Suprapubic skin (tissue), 4 donors: ENCODE measurements at regions not wholly inside any gene's neighbourhood (a gene's known extent, or its start where the extent isn't known, plus 50 kb on each side); places are given as distances from the start of the nearest gene placed in this dataset.
"Not testable (repeated sequence)": the region's sequence is repeated elsewhere in the genome, so short reads cannot be mapped to it uniquely, and the experiment has no call there.

Source experiments
- DNase-seq, 2 donors: peaks; one replicate each; pipeline ENCODE4 v3.0.0-alpha.2; 2019; ENCODE audit warnings: low spot score in 2 of 2
- H3K27ac ChIP-seq: fragments of 200-600 bp; sonication (generic); one replicate; pipeline ENCODE4 v1.5.1; 2019
- H3K27me3 ChIP-seq: fragments of 200-600 bp; sonication (generic); one replicate; pipeline ENCODE4 v1.5.1; 2019
- H3K36me3 ChIP-seq: fragments of 200-600 bp; sonication (generic); one replicate; pipeline ENCODE4 v1.5.1; 2019
- H3K4me1 ChIP-seq: fragments of 200-600 bp; sonication (generic); one replicate; pipeline ENCODE4 v1.5.1; 2019
- H3K4me3 ChIP-seq: fragments of 200-600 bp; sonication (generic); one replicate; pipeline ENCODE4 v1.5.1; 2019; ENCODE audit warnings: mild to moderate bottlenecking
- H3K9me3 ChIP-seq: fragments of 200-600 bp; sonication (generic); one replicate; pipeline ENCODE4 v1.5.1; 2019
- EP300 ChIP-seq: sonication (generic); formaldehyde crosslinking; IDR thresholded peaks from one replicate; pipeline ENCODE4 v1.6.1; 2017; ENCODE audit warnings: antibody characterized with exemption
- POLR2A ChIP-seq, 2 donors: fragments of 450-650 bp; IDR thresholded peaks; one replicate each; pipeline ENCODE4 v1.6.1; 2017; ENCODE audit warnings: antibody characterized with exemption in 2 of 2, mild to moderate bottlenecking in 2 of 2, moderate library complexity in 2 of 2
- POLR2AphosphoS5 ChIP-seq, 3 donors: sonication (generic); formaldehyde crosslinking; IDR thresholded peaks; one replicate each; pipeline ENCODE4 v1.6.1; 2017; ENCODE audit warnings: antibody characterized with exemption in 3 of 3
- WGBS: methylation state at CpG from one replicate; pipeline ENCODE4 v1.1.5; 2018; 5-methylcytosine and 5-hydroxymethylcytosine counted together
- TF ChIP-seq, protein P1 (sequence below), 2 donors: fragments of 200-600 bp in 1 of 2; fragments of 450-650 bp in 1 of 2; sonication (generic) in 1 of 2; IDR thresholded peaks; one replicate each; pipeline ENCODE4 v1.5.1; 2016 to 2019; ENCODE audit warnings: antibody characterized with exemption in 2 of 2, mild to moderate bottlenecking in 1 of 2, moderate library complexity in 1 of 2

- TF ChIP-seq EP300 (no peak), POLR2AphosphoS5 (IDR thresholded peaks at IDR 0.05) (no peak), POLR2A (IDR thresholded peaks at IDR 0.05) (no peak)
- TF ChIP-seq, protein P1, sequence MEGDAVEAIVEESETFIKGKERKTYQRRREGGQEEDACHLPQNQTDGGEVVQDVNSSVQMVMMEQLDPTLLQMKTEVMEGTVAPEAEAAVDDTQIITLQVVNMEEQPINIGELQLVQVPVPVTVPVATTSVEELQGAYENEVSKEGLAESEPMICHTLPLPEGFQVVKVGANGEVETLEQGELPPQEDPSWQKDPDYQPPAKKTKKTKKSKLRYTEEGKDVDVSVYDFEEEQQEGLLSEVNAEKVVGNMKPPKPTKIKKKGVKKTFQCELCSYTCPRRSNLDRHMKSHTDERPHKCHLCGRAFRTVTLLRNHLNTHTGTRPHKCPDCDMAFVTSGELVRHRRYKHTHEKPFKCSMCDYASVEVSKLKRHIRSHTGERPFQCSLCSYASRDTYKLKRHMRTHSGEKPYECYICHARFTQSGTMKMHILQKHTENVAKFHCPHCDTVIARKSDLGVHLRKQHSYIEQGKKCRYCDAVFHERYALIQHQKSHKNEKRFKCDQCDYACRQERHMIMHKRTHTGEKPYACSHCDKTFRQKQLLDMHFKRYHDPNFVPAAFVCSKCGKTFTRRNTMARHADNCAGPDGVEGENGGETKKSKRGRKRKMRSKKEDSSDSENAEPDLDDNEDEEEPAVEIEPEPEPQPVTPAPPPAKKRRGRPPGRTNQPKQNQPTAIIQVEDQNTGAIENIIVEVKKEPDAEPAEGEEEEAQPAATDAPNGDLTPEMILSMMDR (IDR thresholded peaks at IDR 0.05) = no peak
- WGBS = 83% methylated on average over 2 of the region's 2 CpGs
- Histone ChIP-seq H3K36me3 (no peaks in the 10 kb centered on the region), H3K4me3 (no peak overlapping the region), H3K4me1 (no peaks in the 10 kb centered on the region), H3K27me3 (no peaks in the 10 kb centered on the region), H3K27ac (no peak overlapping the region), H3K9me3 (no peaks in the 10 kb centered on the region)
- no peak for DNase-seq
Observed at GRCh38 chr12:88684610-88685009, 104.3 kb upstream of the KITLG start.

GRCh38 chr12:88684170-88684569 lies 103.9 kb upstream of the KITLG start:
- no peaks in the 10 kb centered on the region for H3K27me3 ChIP-seq
- no peaks in the 10 kb centered on the region for H3K36me3 ChIP-seq
- WGBS = 94% methylated on average over 2 of the region's 2 CpGs
- no peaks in the 10 kb centered on the region for H3K4me1 ChIP-seq
- TF ChIP-seq, protein P1 (IDR thresholded peaks at IDR 0.05) = no peak
- no peak for TF ChIP-seq POLR2A (IDR thresholded peaks at IDR 0.05)
- no peak for TF ChIP-seq EP300
- no peak for TF ChIP-seq POLR2AphosphoS5 (IDR thresholded peaks at IDR 0.05)
- no peak for DNase-seq
- no peak overlapping the region for H3K27ac ChIP-seq
- H3K4me3 ChIP-seq = no peak overlapping the region
- H3K9me3 ChIP-seq = no peaks in the 10 kb centered on the region

- WGBS = 93% methylated on average over 1 of the region's 1 CpG
- H3K27ac ChIP-seq = no peak overlapping the region
- no peaks in the 10 kb centered on the region for H3K27me3 ChIP-seq
- no peaks in the 10 kb centered on the region for H3K4me1 ChIP-seq
- TF ChIP-seq EP300 (no peak), POLR2A (IDR thresholded peaks at IDR 0.05) (no peak)
- no peaks in the 10 kb centered on the region for H3K36me3 ChIP-seq
- DNase-seq = no peak
- no peaks in the 10 kb centered on the region for H3K9me3 ChIP-seq
- H3K4me3 ChIP-seq = no peak overlapping the region
Observed at GRCh38 chr12:88683628-88684027, 103.4 kb upstream of the KITLG start.

GRCh38 chr12:88681271-88681670 lies 101.0 kb upstream of the KITLG start:
- Histone ChIP-seq H3K27me3 (no peaks in the 10 kb centered on the region), H3K36me3 (no peaks in the 10 kb centered on the region), H3K4me1 (peaks cover 4% of the 10 kb centered on the region), H3K4me3 (no peak overlapping the region), H3K27ac (no peak overlapping the region), H3K9me3 (no peaks in the 10 kb centered on the region)
- WGBS = no CpG with 5 or more reads among the region's 1 CpG
- no peak for DNase-seq
- TF ChIP-seq POLR2AphosphoS5 (IDR thresholded peaks at IDR 0.05) = no peak
- TF ChIP-seq POLR2A (IDR thresholded peaks at IDR 0.05) = no peak
- TF ChIP-seq EP300 = no peak
- TF ChIP-seq, protein P1 (IDR thresholded peaks at IDR 0.05) = no peak

GRCh38 chr12:88677464-88677863 lies 97.2 kb upstream of the KITLG start:
- Histone ChIP-seq H3K27ac (no peak overlapping the region), H3K4me1 (peaks cover 4% of the 10 kb centered on the region), H3K36me3 (no peaks in the 10 kb centered on the region), H3K9me3 (no peaks in the 10 kb centered on the region), H3K27me3 (no peaks in the 10 kb centered on the region), H3K4me3 (no peak overlapping the region)
- DNase-seq = no peak
- TF ChIP-seq, protein P1 (IDR thresholded peaks at IDR 0.05) = no peak
- no peak for TF ChIP-seq EP300

DNA sequence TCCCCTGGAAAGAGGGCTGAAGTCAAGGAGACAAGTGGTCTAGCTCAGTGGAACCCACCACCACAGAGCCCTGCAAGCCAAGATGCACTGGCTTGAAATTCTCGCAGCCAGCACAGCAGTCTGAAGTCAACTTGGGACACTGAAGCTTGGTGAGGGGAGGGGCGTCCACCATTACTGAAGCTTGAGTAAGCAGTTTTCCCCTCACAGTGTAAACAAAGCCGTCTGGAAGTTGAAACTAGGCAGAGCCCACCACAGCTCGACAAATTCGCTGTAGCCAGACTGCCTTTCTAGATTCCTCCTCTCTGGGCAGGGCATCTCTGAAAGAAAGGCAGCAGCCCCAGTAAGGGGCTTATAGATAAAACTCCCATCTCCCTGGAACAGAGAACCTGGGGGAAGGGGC lies 87.3 kb upstream of the KITLG start:
- not testable (repeated sequence) for H3K9me3 ChIP-seq, H3K27me3 ChIP-seq, H3K36me3 ChIP-seq, H3K4me1 ChIP-seq, DNase-seq, H3K4me3 ChIP-seq, H3K27ac ChIP-seq
- WGBS = 70% methylated on average over 5 of the region's 5 CpGs
